ENCODE measurements at regions not wholly inside any gene's neighbourhood (a gene's known extent, or its start where the extent isn't known, plus 50 kb on each side); places are given as distances from the start of the nearest gene placed in this dataset.

DNA sequence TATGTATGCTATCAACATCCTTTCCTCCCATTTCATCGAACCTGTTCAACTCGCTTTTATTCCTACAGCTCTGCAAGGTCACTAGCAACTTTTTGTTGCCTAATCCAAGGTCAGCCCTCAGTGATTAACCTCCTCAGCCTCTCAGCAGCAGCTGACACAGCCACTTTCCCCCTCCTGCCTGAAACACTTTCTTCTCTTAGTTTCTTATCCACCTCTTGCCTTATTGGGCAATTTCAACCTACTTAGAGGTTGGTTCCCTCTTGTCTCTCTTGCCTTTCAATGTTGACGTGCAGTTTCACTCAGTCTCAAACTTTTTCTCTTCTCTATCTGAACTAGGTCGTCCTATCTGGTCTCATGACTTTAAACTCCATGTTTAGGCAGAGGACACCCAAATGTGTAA lies 156.3 kb downstream of the C1orf94 start:
- TF ChIP-seq, protein P1, sequence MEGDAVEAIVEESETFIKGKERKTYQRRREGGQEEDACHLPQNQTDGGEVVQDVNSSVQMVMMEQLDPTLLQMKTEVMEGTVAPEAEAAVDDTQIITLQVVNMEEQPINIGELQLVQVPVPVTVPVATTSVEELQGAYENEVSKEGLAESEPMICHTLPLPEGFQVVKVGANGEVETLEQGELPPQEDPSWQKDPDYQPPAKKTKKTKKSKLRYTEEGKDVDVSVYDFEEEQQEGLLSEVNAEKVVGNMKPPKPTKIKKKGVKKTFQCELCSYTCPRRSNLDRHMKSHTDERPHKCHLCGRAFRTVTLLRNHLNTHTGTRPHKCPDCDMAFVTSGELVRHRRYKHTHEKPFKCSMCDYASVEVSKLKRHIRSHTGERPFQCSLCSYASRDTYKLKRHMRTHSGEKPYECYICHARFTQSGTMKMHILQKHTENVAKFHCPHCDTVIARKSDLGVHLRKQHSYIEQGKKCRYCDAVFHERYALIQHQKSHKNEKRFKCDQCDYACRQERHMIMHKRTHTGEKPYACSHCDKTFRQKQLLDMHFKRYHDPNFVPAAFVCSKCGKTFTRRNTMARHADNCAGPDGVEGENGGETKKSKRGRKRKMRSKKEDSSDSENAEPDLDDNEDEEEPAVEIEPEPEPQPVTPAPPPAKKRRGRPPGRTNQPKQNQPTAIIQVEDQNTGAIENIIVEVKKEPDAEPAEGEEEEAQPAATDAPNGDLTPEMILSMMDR (IDR thresholded peaks at IDR 0.05; ENCODE audit: low read depth, low read length): no peak
- TF ChIP-seq, protein P2, sequence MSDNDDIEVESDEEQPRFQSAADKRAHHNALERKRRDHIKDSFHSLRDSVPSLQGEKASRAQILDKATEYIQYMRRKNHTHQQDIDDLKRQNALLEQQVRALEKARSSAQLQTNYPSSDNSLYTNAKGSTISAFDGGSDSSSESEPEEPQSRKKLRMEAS (IDR thresholded peaks at IDR 0.05; ENCODE audit: low read depth, low read length): no peak

All from NB4 (cell line).